ENCODE measurements at regions not wholly inside any gene's neighbourhood (a gene's known extent, or its start where the extent isn't known, plus 50 kb on each side); places are given as distances from the start of the nearest gene placed in this dataset.

DNA sequence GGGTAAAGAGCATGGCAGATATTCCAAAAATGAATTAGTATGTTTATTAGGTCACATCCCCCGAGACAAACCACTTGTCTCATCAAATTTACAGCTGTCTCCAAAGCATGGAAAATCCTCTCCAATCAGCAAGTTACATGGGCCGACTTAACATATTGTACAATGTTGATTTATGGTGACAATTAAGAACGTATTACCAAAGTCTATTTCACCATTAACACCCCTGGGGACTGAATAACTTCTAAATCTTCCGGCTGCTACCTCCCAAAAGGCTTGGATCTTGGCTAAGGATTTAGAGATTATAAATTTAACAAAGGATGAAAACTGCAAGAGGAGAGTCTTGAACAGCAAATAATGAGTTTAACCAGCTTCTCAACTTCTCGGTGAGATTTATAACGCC is 311.9 kb downstream of the NPIPA8 start:
- TF ChIP-seq POLR2AphosphoS5 (IDR thresholded peaks at IDR 0.05; ENCODE audit: borderline replicate concordance, low read depth, low read length), result no peak
- TF ChIP-seq EZH2 (IDR thresholded peaks at IDR 0.05), result no peak

Data from SK-N-MC (cell line).